ENCODE measurements at regions not wholly inside any gene's neighbourhood (a gene's known extent, or its start where the extent isn't known, plus 50 kb on each side); places are given as distances from the start of the nearest gene placed in this dataset.
"Not testable (repeated sequence)": the region's sequence is repeated elsewhere in the genome, so short reads cannot be mapped to it uniquely, and the experiment has no call there.

DNA sequence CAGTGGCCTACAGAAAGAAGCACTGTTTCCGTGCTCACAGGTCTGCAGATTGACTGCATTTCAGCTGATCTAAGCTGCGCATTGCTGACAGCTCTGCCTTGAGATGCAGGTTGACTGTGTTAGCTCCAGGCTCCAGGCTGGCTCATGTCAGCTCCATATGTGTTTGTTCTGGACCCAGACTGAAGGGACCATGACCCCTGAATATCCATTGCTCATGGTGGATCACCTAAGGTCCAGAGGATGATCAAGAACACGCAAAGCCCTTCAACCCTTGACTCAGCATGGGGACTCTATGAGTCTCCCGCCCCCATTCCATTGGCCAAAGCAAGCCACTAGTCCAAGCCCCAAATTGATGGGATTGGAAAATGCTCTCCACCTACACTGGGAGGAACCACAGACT, 239.3 kb upstream of the C16orf82 start:
- H3K4me2 ChIP-seq = no peak overlapping the region
- H3K4me1 ChIP-seq (ENCODE audit: low read depth, poor library complexity, severe bottlenecking) = no peaks in the 10 kb centered on the region
- H3K4me3 ChIP-seq (IDR thresholded peaks at IDR 0.05; ENCODE audit: insufficient read depth, low read depth, low read length) = no peak overlapping the region
- no peaks in the 10 kb centered on the region for H3K79me2 ChIP-seq (ENCODE audit: insufficient read depth, low read depth)
- H3K27me3 ChIP-seq (ENCODE audit: insufficient read depth, low read depth) = no peaks in the 10 kb centered on the region
- H3K9ac ChIP-seq = no peak overlapping the region
- no peak overlapping the region for H3K27ac ChIP-seq
- H3K36me3 ChIP-seq (ENCODE audit: insufficient read depth) = no peaks in the 10 kb centered on the region
- TF ChIP-seq CTCF (conservative IDR thresholded peaks at IDR 0.05; ENCODE audit: low read depth, low read length) = no peak
- no peaks in the 10 kb centered on the region for H4K20me1 ChIP-seq (ENCODE audit: insufficient read depth)
- H2AFZ ChIP-seq (ENCODE audit: low read depth) = no peak overlapping the region

- H3K79me2 ChIP-seq (ENCODE audit: insufficient read depth, low read depth) = no peaks in the 10 kb centered on the region
- no peak for TF ChIP-seq CTCF (conservative IDR thresholded peaks at IDR 0.05; ENCODE audit: low read depth, low read length)
- H2AFZ ChIP-seq (ENCODE audit: low read depth) = no peak overlapping the region
- no peak overlapping the region for H3K27ac ChIP-seq
- no peaks in the 10 kb centered on the region for H3K27me3 ChIP-seq (ENCODE audit: insufficient read depth, low read depth)
- no peak overlapping the region for H3K4me3 ChIP-seq (IDR thresholded peaks at IDR 0.05; ENCODE audit: insufficient read depth, low read depth, low read length)
- no peaks in the 10 kb centered on the region for H4K20me1 ChIP-seq (ENCODE audit: insufficient read depth)
- no peak overlapping the region for H3K9ac ChIP-seq
- H3K36me3 ChIP-seq (ENCODE audit: insufficient read depth) = no peaks in the 10 kb centered on the region
- no peaks in the 10 kb centered on the region for H3K4me1 ChIP-seq (ENCODE audit: low read depth, poor library complexity, severe bottlenecking)
- H3K4me2 ChIP-seq = no peak overlapping the region
These were observed 236.1 kb upstream of the C16orf82 start for GRCh38 chr16:26830428-26831127.

- H3K4me2 ChIP-seq; H3K9ac ChIP-seq; H3K27ac ChIP-seq; H3K4me1 ChIP-seq (ENCODE audit: low read depth, poor library complexity, severe bottlenecking); H3K4me3 ChIP-seq (IDR thresholded peaks at IDR 0.05; ENCODE audit: insufficient read depth, low read depth, low read length); H3K36me3 ChIP-seq (ENCODE audit: insufficient read depth); H2AFZ ChIP-seq (ENCODE audit: low read depth); H3K79me2 ChIP-seq (ENCODE audit: insufficient read depth, low read depth); H4K20me1 ChIP-seq (ENCODE audit: insufficient read depth); H3K27me3 ChIP-seq (ENCODE audit: insufficient read depth, low read depth): not testable (repeated sequence)
These were observed 230.6 kb upstream of the C16orf82 start for GRCh38 chr16:26836114-26836513.

- Histone ChIP-seq H3K4me2 (no peak overlapping the region), H3K4me1 (ENCODE audit: low read depth, poor library complexity, severe bottlenecking) (no peaks in the 10 kb centered on the region), H4K20me1 (ENCODE audit: insufficient read depth) (no peaks in the 10 kb centered on the region), H3K27me3 (ENCODE audit: insufficient read depth, low read depth) (no peaks in the 10 kb centered on the region), H3K4me3 (IDR thresholded peaks at IDR 0.05; ENCODE audit: insufficient read depth, low read depth, low read length) (no peak overlapping the region), H3K9ac (no peak overlapping the region), H2AFZ (ENCODE audit: low read depth) (no peak overlapping the region), H3K79me2 (ENCODE audit: insufficient read depth, low read depth) (no peaks in the 10 kb centered on the region), H3K27ac (no peak overlapping the region), H3K36me3 (ENCODE audit: insufficient read depth) (no peaks in the 10 kb centered on the region)
- TF ChIP-seq CTCF (conservative IDR thresholded peaks at IDR 0.05; ENCODE audit: low read depth, low read length) = no peak
These were observed 227.8 kb upstream of the C16orf82 start for GRCh38 chr16:26838931-26839330.

GRCh38 chr16:26840691-26841090, 226.0 kb upstream of the C16orf82 start:
- no peak for TF ChIP-seq CTCF (conservative IDR thresholded peaks at IDR 0.05; ENCODE audit: low read depth, low read length)
- H2AFZ ChIP-seq (ENCODE audit: low read depth) = no peak overlapping the region
- H3K9ac ChIP-seq = no peak overlapping the region
- H3K79me2 ChIP-seq (ENCODE audit: insufficient read depth, low read depth) = no peaks in the 10 kb centered on the region
- H3K36me3 ChIP-seq (ENCODE audit: insufficient read depth) = no peaks in the 10 kb centered on the region
- H3K4me1 ChIP-seq (ENCODE audit: low read depth, poor library complexity, severe bottlenecking) = no peaks in the 10 kb centered on the region
- no peak overlapping the region for H3K27ac ChIP-seq
- no peaks in the 10 kb centered on the region for H3K27me3 ChIP-seq (ENCODE audit: insufficient read depth, low read depth)
- H3K4me2 ChIP-seq = no peak overlapping the region
- no peak overlapping the region for H3K4me3 ChIP-seq (IDR thresholded peaks at IDR 0.05; ENCODE audit: insufficient read depth, low read depth, low read length)
- H4K20me1 ChIP-seq (ENCODE audit: insufficient read depth) = no peaks in the 10 kb centered on the region
